GM23248 (cell line): ENCODE measurements at regions not wholly inside any gene's neighbourhood (a gene's known extent, or its start where the extent isn't known, plus 50 kb on each side); places are given as distances from the start of the nearest gene placed in this dataset.

ENCODE experiments used
- DNase-seq: peaks from one replicate; pipeline ENCODE4 v3.0.0-alpha.2; 2015
- H2AFZ ChIP-seq: fragments of 200-600 bp; sonication (generic); 2 replicates; pipeline ENCODE4 v1.6.1; 2016; ENCODE audit warnings: antibody characterized with exemption
- H3F3A ChIP-seq: fragments of 200-600 bp; sonication (generic); 2 replicates; pipeline ENCODE4 v1.6.1; 2016; ENCODE audit warnings: mild to moderate bottlenecking, antibody characterized with exemption, mixed run types; ENCODE audit not compliant: insufficient read depth
- H3K27ac ChIP-seq: fragments of 200-600 bp; sonication (generic); 2 replicates; pipeline ENCODE4 v1.5.1; 2016; ENCODE audit warnings: mild to moderate bottlenecking
- H3K27me3 ChIP-seq: fragments of 200-600 bp; sonication (generic); replicated peaks from 2 replicates; pipeline ENCODE4 v1.6.1; 2016; ENCODE audit warnings: mild to moderate bottlenecking; ENCODE audit not compliant: insufficient read depth
- H3K36me3 ChIP-seq: fragments of 200-600 bp; sonication (generic); 2 replicates; pipeline ENCODE4 v1.6.1; 2016; ENCODE audit warnings: low read depth, mild to moderate bottlenecking
- H3K4me1 ChIP-seq: fragments of 200-600 bp; sonication (generic); 2 replicates; pipeline ENCODE4 v1.6.1; 2016; ENCODE audit warnings: mild to moderate bottlenecking; ENCODE audit not compliant: insufficient read depth
- H3K4me2 ChIP-seq: fragments of 200-600 bp; sonication (generic); one replicate; pipeline ENCODE4 v1.6.1; 2016; ENCODE audit warnings: mild to moderate bottlenecking; ENCODE audit not compliant: unreplicated experiment
- H3K4me3 ChIP-seq: fragments of 200-600 bp; sonication (generic); 2 replicates; pipeline ENCODE4 v1.5.1; 2016; ENCODE audit warnings: mild to moderate bottlenecking
- H3K79me2 ChIP-seq: fragments of 200-600 bp; sonication (generic); 2 replicates; pipeline ENCODE4 v1.6.1; 2016; ENCODE audit warnings: mild to moderate bottlenecking; ENCODE audit not compliant: insufficient read depth
- H3K9ac ChIP-seq: fragments of 200-600 bp; sonication (generic); 2 replicates; pipeline ENCODE4 v1.6.1; 2016; ENCODE audit warnings: mild to moderate bottlenecking
- H3K9me2 ChIP-seq: fragments of 200-600 bp; sonication (generic); 2 replicates; pipeline ENCODE4 v1.6.1; 2016; ENCODE audit warnings: mixed run types, mild to moderate bottlenecking, moderate library complexity; ENCODE audit not compliant: insufficient read depth
- H3K9me3 ChIP-seq: fragments of 200-600 bp; sonication (generic); one replicate; pipeline ENCODE4 v1.6.1; 2017; ENCODE audit warnings: low read depth
- H4K20me1 ChIP-seq: fragments of 200-600 bp; sonication (generic); 2 replicates; pipeline ENCODE4 v1.6.0; 2016; ENCODE audit not compliant: insufficient read depth
- EZH2 ChIP-seq: fragments of 200-600 bp; sonication (generic); IDR thresholded peaks from 2 replicates; pipeline ENCODE4 v1.6.1; 2018; ENCODE audit warnings: antibody characterized with exemption, mild to moderate bottlenecking; ENCODE audit not compliant: insufficient read depth, poor library complexity, severe bottlenecking
- EZH2phosphoT487 ChIP-seq: fragments of 200-600 bp; sonication (generic); IDR thresholded peaks from 2 replicates; pipeline ENCODE4 v1.6.1; 2018; ENCODE audit warnings: antibody characterized with exemption, moderate library complexity, mild to moderate bottlenecking, low read depth; ENCODE audit not compliant: insufficient read depth
- WGBS, 2 experiments: methylation state at CpG; one replicate each; pipeline ENCODE4 v1.1.6; 2015 to 2017; ENCODE audit warnings: low lambda C conversion rate in 2 of 2, low coverage in 1 of 2; ENCODE audit errors: missing lambda C conversion rate in 2 of 2; 5-methylcytosine and 5-hydroxymethylcytosine counted together
- in situ Hi-C: fragments of 300-500 bp; cut with MboI; formaldehyde crosslinking; loops from 2 replicates; pipeline ENCODE4 v1.15.0; 2020

GRCh38 chr4:181146051-181146450 is 1097.2 kb upstream of the TENM3 start:
- WGBS, 2 experiments: 0% methylated on average over 1 of the region's 1 CpG
- no peaks in the 10 kb centered on the region for H3K36me3 ChIP-seq
- H3K9ac ChIP-seq: no peak overlapping the region
- no peak overlapping the region for H3K27ac ChIP-seq
- H2AFZ ChIP-seq: no peak overlapping the region
- H3K4me1 ChIP-seq: no peaks in the 10 kb centered on the region
- no peak for DNase-seq
- no peak for TF ChIP-seq EZH2phosphoT487
- TF ChIP-seq EZH2: no peak
- in situ Hi-C loops: no loop called here
- H3K9me2 ChIP-seq: no peaks in the 10 kb centered on the region
- no peaks in the 10 kb centered on the region for H4K20me1 ChIP-seq
- H3K4me3 ChIP-seq: no peak overlapping the region
- H3K79me2 ChIP-seq: no peaks in the 10 kb centered on the region
- H3K4me2 ChIP-seq: no peak overlapping the region
- H3K27me3 ChIP-seq: no peaks in the 10 kb centered on the region
- no peaks in the 10 kb centered on the region for H3F3A ChIP-seq
- H3K9me3 ChIP-seq: no peaks in the 10 kb centered on the region

GRCh38 chr4:181147416-181147951 is 1095.7 kb upstream of the TENM3 start:
- TF ChIP-seq EZH2: no peak
- TF ChIP-seq EZH2phosphoT487: no peak
- Histone ChIP-seq H3K36me3 (no peaks in the 10 kb centered on the region), H3K4me1 (no peaks in the 10 kb centered on the region), H3K4me2 (no peak overlapping the region), H3K27ac (no peak overlapping the region), H3K79me2 (no peaks in the 10 kb centered on the region), H3K9me3 (no peaks in the 10 kb centered on the region), H3K9me2 (no peaks in the 10 kb centered on the region), H2AFZ (no peak overlapping the region), H3K4me3 (no peak overlapping the region), H3K9ac (no peak overlapping the region), H3F3A (no peaks in the 10 kb centered on the region), H3K27me3 (no peaks in the 10 kb centered on the region), H4K20me1 (no peaks in the 10 kb centered on the region)
- no peak for DNase-seq
- in situ Hi-C loops: no loop called here
- WGBS, 2 experiments: 62 to 66% methylated on average over 12 to 13 of the region's 13 CpGs

DNA sequence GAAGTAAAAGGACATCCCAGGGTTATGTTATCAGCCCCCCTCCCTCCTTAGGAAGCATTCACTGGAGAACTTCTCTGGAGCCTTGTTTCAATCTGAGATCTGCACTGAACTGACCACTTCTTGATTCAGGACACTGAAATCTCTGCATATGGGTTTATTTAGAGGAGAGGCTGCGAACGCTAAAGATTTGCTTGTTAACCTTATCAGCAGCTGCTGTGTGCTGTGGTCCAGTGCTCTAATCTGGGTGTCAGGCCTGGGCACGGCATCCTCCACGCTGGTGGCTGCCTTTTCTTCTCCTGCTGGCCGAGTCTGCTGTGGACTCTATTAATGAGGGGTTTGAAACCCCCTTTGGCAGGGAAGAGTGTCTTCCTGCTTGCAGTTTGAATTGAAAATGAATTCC is 1094.7 kb upstream of the TENM3 start:
- no peak overlapping the region for H2AFZ ChIP-seq
- H3K4me3 ChIP-seq: no peak overlapping the region
- no peaks in the 10 kb centered on the region for H3K36me3 ChIP-seq
- no peak overlapping the region for H3K9ac ChIP-seq
- H4K20me1 ChIP-seq: no peaks in the 10 kb centered on the region
- TF ChIP-seq EZH2 (no peak), EZH2phosphoT487 (no peak)
- DNase-seq: no peak
- 18 to 22% methylated on average over 5 of the region's 5 CpGs for WGBS, 2 experiments
- no peaks in the 10 kb centered on the region for H3K27me3 ChIP-seq
- in situ Hi-C loops: no loop called here
- no peaks in the 10 kb centered on the region for H3F3A ChIP-seq
- H3K9me3 ChIP-seq: no peaks in the 10 kb centered on the region
- no peaks in the 10 kb centered on the region for H3K4me1 ChIP-seq
- H3K27ac ChIP-seq: no peak overlapping the region
- no peak overlapping the region for H3K4me2 ChIP-seq
- H3K9me2 ChIP-seq: no peaks in the 10 kb centered on the region
- no peaks in the 10 kb centered on the region for H3K79me2 ChIP-seq

DNA sequence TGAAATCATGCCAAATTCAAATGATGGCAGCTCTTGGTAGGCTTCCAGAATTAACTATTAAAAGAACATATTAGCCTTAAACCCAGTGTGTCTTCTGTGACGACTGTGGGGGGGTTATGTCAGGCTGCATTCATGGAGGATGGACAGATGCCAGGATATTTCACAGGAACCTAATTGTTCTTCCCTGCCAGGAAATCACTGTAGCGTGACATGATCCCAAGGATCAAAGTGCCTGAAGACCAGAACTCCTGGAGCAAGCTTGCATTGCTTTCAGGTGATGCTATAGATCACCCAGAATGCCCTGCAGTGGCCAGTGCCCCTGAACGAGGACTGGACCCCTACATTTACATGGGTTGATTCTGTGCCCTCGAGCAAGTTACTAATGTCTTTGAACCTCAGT is 1093.0 kb upstream of the TENM3 start:
- no peaks in the 10 kb centered on the region for H3K9me2 ChIP-seq
- H3K27me3 ChIP-seq: no peaks in the 10 kb centered on the region
- no peaks in the 10 kb centered on the region for H4K20me1 ChIP-seq
- no peaks in the 10 kb centered on the region for H3K9me3 ChIP-seq
- H3F3A ChIP-seq: no peaks in the 10 kb centered on the region
- TF ChIP-seq EZH2phosphoT487 (no peak), EZH2 (no peak)
- H3K4me2 ChIP-seq: no peak overlapping the region
- H3K4me1 ChIP-seq: no peaks in the 10 kb centered on the region
- in situ Hi-C loops: loop anchor here (25.0 kb wide), 1 partner anchor 1662 kb away; no protein-coding TSS in a partner anchor
- no peaks in the 10 kb centered on the region for H3K79me2 ChIP-seq
- 8 to 19% methylated on average over 4 of the region's 4 CpGs for WGBS, 2 experiments
- no peak overlapping the region for H3K4me3 ChIP-seq
- no peaks in the 10 kb centered on the region for H3K36me3 ChIP-seq
- H3K9ac ChIP-seq: no peak overlapping the region
- DNase-seq: no peak
- H3K27ac ChIP-seq: no peak overlapping the region
- H2AFZ ChIP-seq: no peak overlapping the region

DNA sequence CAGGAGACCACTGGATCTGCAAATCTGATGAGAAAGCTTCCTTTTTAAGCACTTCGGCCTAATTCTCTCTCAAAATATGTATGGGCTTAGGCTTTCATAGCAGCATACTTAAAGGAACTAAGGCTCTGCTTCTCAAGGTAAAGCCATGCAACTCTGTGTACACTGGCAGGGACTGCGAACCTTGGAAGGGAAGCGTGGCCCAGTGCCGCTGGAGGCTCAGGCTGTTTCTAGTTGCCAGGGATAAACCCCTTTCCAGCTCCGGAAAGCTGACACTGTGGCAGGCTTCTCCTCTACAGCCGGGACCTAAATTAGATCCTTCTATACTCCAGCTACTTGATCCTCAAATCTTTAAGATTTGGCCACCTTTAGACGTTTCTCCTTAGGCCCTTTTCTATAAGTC is 1091.3 kb upstream of the TENM3 start:
- TF ChIP-seq EZH2: no peak
- no peak for TF ChIP-seq EZH2phosphoT487
- no peak overlapping the region for H2AFZ ChIP-seq
- H3K9me3 ChIP-seq: no peaks in the 10 kb centered on the region
- no peaks in the 10 kb centered on the region for H3K79me2 ChIP-seq
- no peaks in the 10 kb centered on the region for H3K36me3 ChIP-seq
- 36 to 43% methylated on average over 7 of the region's 7 CpGs for WGBS, 2 experiments
- H3K27me3 ChIP-seq: no peaks in the 10 kb centered on the region
- H3F3A ChIP-seq: no peaks in the 10 kb centered on the region
- no peak overlapping the region for H3K27ac ChIP-seq
- in situ Hi-C loops: loop anchor here (25.0 kb wide), 1 partner anchor 1660 kb away; no protein-coding TSS in a partner anchor
- no peak for DNase-seq
- no peak overlapping the region for H3K4me3 ChIP-seq
- no peaks in the 10 kb centered on the region for H3K4me1 ChIP-seq
- no peak overlapping the region for H3K4me2 ChIP-seq
- no peaks in the 10 kb centered on the region for H4K20me1 ChIP-seq
- no peaks in the 10 kb centered on the region for H3K9me2 ChIP-seq
- no peak overlapping the region for H3K9ac ChIP-seq
